SK-N-SH treated with all-trans-retinoic acid at 6 μM for 48 hours (cell line): ENCODE measurements at regions not wholly inside any gene's neighbourhood (a gene's known extent, or its start where the extent isn't known, plus 50 kb on each side); places are given as distances from the start of the nearest gene placed in this dataset.

Experiments
- ATAC-seq: fragments of 200-7000 bp; cut with Tn5 transposase; 3 replicates; pipeline ENCODE4 v1.9.1; 2020; ENCODE audit warnings: mild to moderate bottlenecking, moderate library complexity
- ARNTL ChIP-seq: fragments of 450-650 bp; formaldehyde crosslinking; IDR thresholded peaks from 2 replicates; pipeline ENCODE4 v1.5.0; 2020; ENCODE audit warnings: low read depth, mild to moderate bottlenecking, moderate library complexity, borderline replicate concordance
- BACH2 ChIP-seq: fragments of 250-450 bp; sonication (Bioruptor Pico); IDR thresholded peaks from 2 replicates; pipeline ENCODE4 v1.9.0; 2021; ENCODE audit warnings: mild to moderate bottlenecking, borderline replicate concordance
- CREB5 ChIP-seq: fragments of 250-450 bp; sonication (Bioruptor Pico); IDR thresholded peaks from 2 replicates; pipeline ENCODE4 v1.5.1; 2020; ENCODE audit warnings: low read depth, mild to moderate bottlenecking, moderate library complexity
- CSDC2 ChIP-seq: fragments of 250-450 bp; sonication (Bioruptor Pico); IDR thresholded peaks from 2 replicates; pipeline ENCODE4 v1.5.0; 2020; ENCODE audit warnings: mild to moderate bottlenecking, moderate library complexity
- ESRRG ChIP-seq: fragments of 250-450 bp; sonication (Bioruptor Pico); IDR thresholded peaks from 2 replicates; pipeline ENCODE4 v1.6.1; 2021; ENCODE audit warnings: mild to moderate bottlenecking
- GLIS3 ChIP-seq: fragments of 250-450 bp; sonication (Bioruptor Pico); IDR thresholded peaks from 2 replicates; pipeline ENCODE4 v1.5.0; 2020; ENCODE audit warnings: mild to moderate bottlenecking, moderate library complexity
- ISL1 ChIP-seq: fragments of 250-450 bp; sonication (Bioruptor Pico); IDR thresholded peaks from 2 replicates; pipeline ENCODE4 v2.1.2; 2022; ENCODE audit warnings: mild to moderate bottlenecking, moderate library complexity
- POU6F1 ChIP-seq: fragments of 250-450 bp; sonication (Bioruptor Pico); IDR thresholded peaks from 2 replicates; pipeline ENCODE4 v1.8.0; 2021; ENCODE audit warnings: low read depth, mild to moderate bottlenecking, moderate library complexity, borderline replicate concordance
- RARB ChIP-seq: fragments of 250-450 bp; sonication (Bioruptor Pico); IDR thresholded peaks from 2 replicates; pipeline ENCODE4 v1.8.0; 2021; ENCODE audit warnings: mild to moderate bottlenecking, moderate library complexity
- SNAI2 ChIP-seq: fragments of 250-450 bp; sonication (Bioruptor Pico); IDR thresholded peaks from 2 replicates; pipeline ENCODE4 v1.5.0; 2020; ENCODE audit warnings: mild to moderate bottlenecking, moderate library complexity
- TCF4 ChIP-seq: fragments of 250-450 bp; sonication (Bioruptor Pico); IDR thresholded peaks from 2 replicates; pipeline ENCODE4 v1.8.0; 2021; ENCODE audit warnings: mild to moderate bottlenecking, moderate library complexity, borderline replicate concordance
- TOX ChIP-seq: fragments of 250-450 bp; sonication (Bioruptor Pico); IDR thresholded peaks from 2 replicates; pipeline ENCODE4 v1.8.0; 2021; ENCODE audit warnings: mild to moderate bottlenecking, moderate library complexity, borderline replicate concordance
- ZC3H10 ChIP-seq: fragments of 250-450 bp; sonication (Bioruptor Pico); IDR thresholded peaks from 2 replicates; pipeline ENCODE4 v1.5.1; 2021; ENCODE audit warnings: mild to moderate bottlenecking, moderate library complexity
- ZFP3 ChIP-seq: fragments of 250-450 bp; sonication (Bioruptor Pico); IDR thresholded peaks from 2 replicates; pipeline ENCODE4 v1.5.0; 2020; ENCODE audit warnings: mild to moderate bottlenecking, moderate library complexity
- ZNF565 ChIP-seq: fragments of 450-650 bp; formaldehyde crosslinking; conservative IDR thresholded peaks from 2 replicates; pipeline ENCODE4 v1.5.0; 2020; ENCODE audit warnings: low read depth, mild to moderate bottlenecking, moderate library complexity
- ZNF70 ChIP-seq: fragments of 450-650 bp; formaldehyde crosslinking; IDR thresholded peaks from 2 replicates; pipeline ENCODE4 v1.5.0; 2020; ENCODE audit warnings: mild to moderate bottlenecking, moderate library complexity
- ZNF8 ChIP-seq: fragments of 450-650 bp; formaldehyde crosslinking; IDR thresholded peaks from 2 replicates; pipeline ENCODE4 v1.5.0; 2020; ENCODE audit warnings: mild to moderate bottlenecking, moderate library complexity
- TF ChIP-seq, protein P1 (sequence below): fragments of 250-450 bp; sonication (Bioruptor Pico); IDR thresholded peaks from 2 replicates; pipeline ENCODE4 v1.5.1; 2021; ENCODE audit warnings: mild to moderate bottlenecking, moderate library complexity
- TF ChIP-seq, protein P2 (sequence below): fragments of 250-450 bp; sonication (Bioruptor Pico); IDR thresholded peaks from 2 replicates; pipeline ENCODE4 v1.8.0; 2020; ENCODE audit warnings: mild to moderate bottlenecking, moderate library complexity, borderline replicate concordance
- TF ChIP-seq, protein P3 (sequence below): fragments of 250-450 bp; sonication (Bioruptor Pico); IDR thresholded peaks from 2 replicates; pipeline ENCODE4 v1.5.0; 2020; ENCODE audit warnings: mild to moderate bottlenecking, moderate library complexity

DNA sequence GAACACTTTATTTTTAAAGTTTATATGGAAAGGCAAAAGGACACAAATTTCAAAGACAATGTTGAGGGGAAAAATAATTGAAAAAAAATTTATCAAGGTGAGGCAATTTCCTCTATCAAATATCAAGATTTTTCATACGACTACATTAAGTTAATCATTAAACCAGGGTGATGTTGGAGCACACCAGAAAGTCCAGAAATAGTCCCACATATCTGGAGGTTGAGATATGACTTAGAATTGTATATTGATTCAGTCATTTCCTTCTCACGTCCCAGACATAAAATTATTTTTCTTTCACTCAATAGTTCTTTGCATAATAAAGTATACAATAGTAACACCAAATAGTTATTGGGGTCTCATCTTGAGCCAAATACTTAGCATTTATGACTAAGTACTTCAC lies 605.1 kb downstream of the NUP35 start:
- TF ChIP-seq ZNF8 (CRISPR knock-in tag) (no peak), TOX (CRISPR knock-in tag) (no peak), ZNF565 (CRISPR knock-in tag) (no peak), GLIS3 (CRISPR knock-in tag) (no peak)
- ATAC-seq, result no peak

- TF ChIP-seq, protein P1, sequence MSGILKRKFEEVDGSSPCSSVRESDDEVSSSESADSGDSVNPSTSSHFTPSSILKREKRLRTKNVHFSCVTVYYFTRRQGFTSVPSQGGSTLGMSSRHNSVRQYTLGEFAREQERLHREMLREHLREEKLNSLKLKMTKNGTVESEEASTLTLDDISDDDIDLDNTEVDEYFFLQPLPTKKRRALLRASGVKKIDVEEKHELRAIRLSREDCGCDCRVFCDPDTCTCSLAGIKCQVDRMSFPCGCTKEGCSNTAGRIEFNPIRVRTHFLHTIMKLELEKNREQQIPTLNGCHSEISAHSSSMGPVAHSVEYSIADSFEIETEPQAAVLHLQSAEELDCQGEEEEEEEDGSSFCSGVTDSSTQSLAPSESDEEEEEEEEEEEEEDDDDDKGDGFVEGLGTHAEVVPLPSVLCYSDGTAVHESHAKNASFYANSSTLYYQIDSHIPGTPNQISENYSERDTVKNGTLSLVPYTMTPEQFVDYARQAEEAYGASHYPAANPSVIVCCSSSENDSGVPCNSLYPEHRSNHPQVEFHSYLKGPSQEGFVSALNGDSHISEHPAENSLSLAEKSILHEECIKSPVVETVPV (CRISPR knock-in tag), result no peak
- TF ChIP-seq ARNTL (CRISPR knock-in tag) (no peak), ZNF565 (CRISPR knock-in tag) (no peak), ZFP3 (CRISPR knock-in tag) (no peak), TCF4 (CRISPR knock-in tag) (no peak), BACH2 (CRISPR knock-in tag) (no peak), POU6F1 (CRISPR knock-in tag) (no peak), TOX (CRISPR knock-in tag) (no peak)
- no peak for ATAC-seq
These were observed 616.0 kb downstream of the NUP35 start for GRCh38 chr2:183740241-183740640.

DNA sequence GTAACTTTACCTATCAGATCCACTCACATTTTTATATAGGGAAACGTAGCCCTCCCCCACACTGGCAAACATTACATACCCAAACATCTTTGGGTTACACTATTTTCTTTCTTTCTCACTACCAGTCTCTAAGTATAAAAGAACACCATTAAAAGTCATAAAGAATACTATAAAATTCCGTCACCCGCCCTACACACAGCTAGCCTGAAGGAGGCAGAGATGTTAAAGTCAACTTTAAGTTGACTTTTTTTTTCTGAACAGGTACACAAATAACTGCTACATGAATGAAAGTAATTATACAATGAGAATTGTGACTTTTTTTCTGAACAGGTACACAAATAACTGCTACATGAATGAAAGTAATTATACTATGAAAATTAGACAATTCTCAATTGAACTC lies 628.3 kb downstream of the NUP35 start:
- no peak for ATAC-seq
- TF ChIP-seq ZNF70 (no peak), SNAI2 (no peak), TCF4 (CRISPR knock-in tag) (no peak), ESRRG (CRISPR knock-in tag) (no peak), RARB (CRISPR knock-in tag) (no peak), GLIS3 (CRISPR knock-in tag) (no peak), TOX (CRISPR knock-in tag) (no peak), BACH2 (CRISPR knock-in tag) (no peak), CSDC2 (CRISPR knock-in tag) (no peak), ZC3H10 (CRISPR knock-in tag) (no peak)
- TF ChIP-seq, protein P2, sequence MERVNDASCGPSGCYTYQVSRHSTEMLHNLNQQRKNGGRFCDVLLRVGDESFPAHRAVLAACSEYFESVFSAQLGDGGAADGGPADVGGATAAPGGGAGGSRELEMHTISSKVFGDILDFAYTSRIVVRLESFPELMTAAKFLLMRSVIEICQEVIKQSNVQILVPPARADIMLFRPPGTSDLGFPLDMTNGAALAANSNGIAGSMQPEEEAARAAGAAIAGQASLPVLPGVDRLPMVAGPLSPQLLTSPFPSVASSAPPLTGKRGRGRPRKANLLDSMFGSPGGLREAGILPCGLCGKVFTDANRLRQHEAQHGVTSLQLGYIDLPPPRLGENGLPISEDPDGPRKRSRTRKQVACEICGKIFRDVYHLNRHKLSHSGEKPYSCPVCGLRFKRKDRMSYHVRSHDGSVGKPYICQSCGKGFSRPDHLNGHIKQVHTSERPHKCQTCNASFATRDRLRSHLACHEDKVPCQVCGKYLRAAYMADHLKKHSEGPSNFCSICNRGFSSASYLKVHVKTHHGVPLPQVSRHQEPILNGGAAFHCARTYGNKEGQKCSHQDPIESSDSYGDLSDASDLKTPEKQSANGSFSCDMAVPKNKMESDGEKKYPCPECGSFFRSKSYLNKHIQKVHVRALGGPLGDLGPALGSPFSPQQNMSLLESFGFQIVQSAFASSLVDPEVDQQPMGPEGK, result no peak
- TF ChIP-seq, protein P1 (CRISPR knock-in tag), result no peak
- TF ChIP-seq, protein P3, sequence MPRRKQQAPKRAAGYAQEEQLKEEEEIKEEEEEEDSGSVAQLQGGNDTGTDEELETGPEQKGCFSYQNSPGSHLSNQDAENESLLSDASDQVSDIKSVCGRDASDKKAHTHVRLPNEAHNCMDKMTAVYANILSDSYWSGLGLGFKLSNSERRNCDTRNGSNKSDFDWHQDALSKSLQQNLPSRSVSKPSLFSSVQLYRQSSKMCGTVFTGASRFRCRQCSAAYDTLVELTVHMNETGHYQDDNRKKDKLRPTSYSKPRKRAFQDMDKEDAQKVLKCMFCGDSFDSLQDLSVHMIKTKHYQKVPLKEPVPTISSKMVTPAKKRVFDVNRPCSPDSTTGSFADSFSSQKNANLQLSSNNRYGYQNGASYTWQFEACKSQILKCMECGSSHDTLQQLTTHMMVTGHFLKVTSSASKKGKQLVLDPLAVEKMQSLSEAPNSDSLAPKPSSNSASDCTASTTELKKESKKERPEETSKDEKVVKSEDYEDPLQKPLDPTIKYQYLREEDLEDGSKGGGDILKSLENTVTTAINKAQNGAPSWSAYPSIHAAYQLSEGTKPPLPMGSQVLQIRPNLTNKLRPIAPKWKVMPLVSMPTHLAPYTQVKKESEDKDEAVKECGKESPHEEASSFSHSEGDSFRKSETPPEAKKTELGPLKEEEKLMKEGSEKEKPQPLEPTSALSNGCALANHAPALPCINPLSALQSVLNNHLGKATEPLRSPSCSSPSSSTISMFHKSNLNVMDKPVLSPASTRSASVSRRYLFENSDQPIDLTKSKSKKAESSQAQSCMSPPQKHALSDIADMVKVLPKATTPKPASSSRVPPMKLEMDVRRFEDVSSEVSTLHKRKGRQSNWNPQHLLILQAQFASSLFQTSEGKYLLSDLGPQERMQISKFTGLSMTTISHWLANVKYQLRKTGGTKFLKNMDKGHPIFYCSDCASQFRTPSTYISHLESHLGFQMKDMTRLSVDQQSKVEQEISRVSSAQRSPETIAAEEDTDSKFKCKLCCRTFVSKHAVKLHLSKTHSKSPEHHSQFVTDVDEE (CRISPR knock-in tag), result no peak

- TF ChIP-seq RARB (CRISPR knock-in tag), result no peak
- peak; percentile 93 for TF ChIP-seq ISL1
- no peak for TF ChIP-seq ZNF8 (CRISPR knock-in tag)
- peak; percentile 51; the same call in 1 of the 2 replicates for TF ChIP-seq ESRRG (CRISPR knock-in tag)
- peak; percentile 38; the same call in 1 of the 2 replicates for TF ChIP-seq TCF4 (CRISPR knock-in tag)
- peak; percentile 82 for TF ChIP-seq CREB5 (CRISPR knock-in tag)
- no peak for ATAC-seq
These were observed 634.8 kb downstream of the NUP35 start for GRCh38 chr2:183759033-183759432.
